ENCODE measurements at regions not wholly inside any gene's neighbourhood (a gene's known extent, or its start where the extent isn't known, plus 50 kb on each side); places are given as distances from the start of the nearest gene placed in this dataset.
"Not testable (repeated sequence)": the region's sequence is repeated elsewhere in the genome, so short reads cannot be mapped to it uniquely, and the experiment has no call there.

DNA sequence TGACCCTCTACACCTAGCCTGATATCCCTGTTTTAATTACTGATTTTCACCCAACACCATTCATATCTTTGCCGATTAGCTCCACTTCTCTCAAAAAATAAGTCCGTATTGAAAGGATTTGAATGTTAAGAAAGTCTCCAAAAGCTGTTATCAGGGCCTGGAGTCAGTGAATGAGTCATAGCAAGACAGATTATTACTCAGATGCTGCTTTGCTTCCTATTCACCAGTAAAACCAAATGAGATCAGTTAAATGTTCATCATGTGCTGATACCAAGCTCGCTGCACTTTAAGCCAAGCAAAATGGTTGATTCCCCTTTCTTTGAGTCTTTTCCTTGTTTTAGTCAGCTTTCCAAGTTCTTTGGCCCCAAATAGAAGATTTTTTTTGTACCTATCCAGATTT is 228.4 kb downstream of the FAT3 start:
- 37 to 47% methylated on average over 3 of the region's 3 CpGs for WGBS, 2 donors
- no peaks in the 10 kb centered on the region for H3K36me3 ChIP-seq (ENCODE audit: control insufficient read depth in 1 of 2, insufficient read depth in 2 of 2, low read length in 1 of 2)

DNA sequence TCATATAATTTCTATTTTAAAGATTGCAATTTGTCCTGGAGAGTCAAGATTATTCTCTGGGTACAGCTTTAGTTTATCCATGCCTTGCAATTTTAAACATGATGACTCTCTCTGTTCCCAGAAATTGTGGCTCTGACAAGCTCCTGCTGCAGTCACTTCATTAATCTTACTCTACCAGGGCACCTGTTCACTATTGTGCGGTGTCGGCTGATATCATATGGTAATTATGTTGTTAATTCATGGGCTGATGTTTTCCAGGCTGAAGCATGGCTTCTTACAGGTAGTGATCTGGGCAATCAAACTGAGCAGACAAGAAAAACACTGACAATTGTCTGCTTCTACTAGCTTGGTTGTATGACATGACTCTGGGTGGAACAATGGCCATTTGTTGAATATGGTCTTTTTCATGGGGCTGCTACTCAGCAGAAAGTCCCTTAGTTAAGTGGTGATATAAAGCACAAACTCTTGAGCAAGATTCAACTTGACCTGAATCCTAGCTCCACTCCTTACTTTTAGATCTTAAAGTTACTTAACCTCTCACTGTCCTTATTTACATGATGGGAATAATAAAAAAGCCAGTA is 230.7 kb downstream of the FAT3 start:
- DNase-seq (no peak), ATAC-seq (ENCODE audit: low FRiP score) (no peak)
- no peaks in the 10 kb centered on the region for H3K36me3 ChIP-seq (ENCODE audit: control insufficient read depth in 1 of 2, insufficient read depth in 2 of 2, low read length in 1 of 2)
- no peaks in the 10 kb centered on the region for H3K27me3 ChIP-seq (ENCODE audit: control insufficient read depth in 1 of 2, insufficient read depth in 2 of 2, low read length in 1 of 2)
- intact Hi-C loops (cut with DNase I): no loop called here
- no peak overlapping the region for H3K4me3 ChIP-seq (ENCODE audit: low read length in 2 of 2)
- H3K27ac ChIP-seq (ENCODE audit: low read depth in 1 of 2, low read length in 2 of 2): no peak overlapping the region
- no peaks in the 10 kb centered on the region for H3K4me1 ChIP-seq (ENCODE audit: control insufficient read depth in 1 of 2, insufficient read depth in 2 of 2, low read length in 2 of 2)
- 94 to 100% methylated on average over 2 of the region's 2 CpGs for WGBS, 2 donors
- H3K9me3 ChIP-seq (ENCODE audit: control insufficient read depth, low read length): no peaks in the 10 kb centered on the region

More for the DNA sequence above, 228.4 kb downstream of the FAT3 start:
- intact Hi-C loops (cut with DNase I): no loop called here
- ATAC-seq (ENCODE audit: low FRiP score) (no peak), DNase-seq (no peak)
- no peaks in the 10 kb centered on the region for H3K27me3 ChIP-seq (ENCODE audit: control insufficient read depth in 1 of 2, insufficient read depth in 2 of 2, low read length in 1 of 2)
- H3K27ac ChIP-seq (ENCODE audit: low read depth in 1 of 2, low read length in 2 of 2): no peak overlapping the region
- no peaks in the 10 kb centered on the region for H3K9me3 ChIP-seq (ENCODE audit: control insufficient read depth, low read length)
- H3K4me3 ChIP-seq (ENCODE audit: low read length in 2 of 2): no peak overlapping the region
- peaks cover 0 to 4% of the 10 kb centered on the region in 2 donors for H3K4me1 ChIP-seq (ENCODE audit: control insufficient read depth in 1 of 2, insufficient read depth in 2 of 2, low read length in 2 of 2)

DNA sequence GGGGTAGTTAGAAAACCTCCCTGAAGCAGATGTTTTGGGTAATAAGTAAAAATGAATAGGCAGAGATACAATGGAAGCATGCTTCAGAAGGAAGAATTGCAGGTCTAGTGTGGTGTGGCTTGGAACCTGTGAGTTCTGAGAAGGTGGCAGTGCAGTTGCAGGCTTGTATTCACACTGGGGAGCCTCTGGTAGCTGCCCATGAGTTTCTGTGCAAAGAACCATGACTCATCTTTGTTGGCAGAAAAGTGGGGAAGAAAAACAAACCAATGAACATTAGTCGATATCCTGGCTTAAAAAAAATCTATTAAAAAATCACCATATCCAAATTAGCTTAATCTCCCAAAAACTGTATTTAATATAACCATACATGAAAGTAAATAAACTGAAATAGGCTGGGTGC is 232.6 kb downstream of the FAT3 start:
- intact Hi-C loops (cut with DNase I): no loop called here
- Histone ChIP-seq H3K4me3 (ENCODE audit: low read length in 2 of 2) (no peak overlapping the region), H3K27me3 (ENCODE audit: control insufficient read depth in 1 of 2, insufficient read depth in 2 of 2, low read length in 1 of 2) (no peaks in the 10 kb centered on the region), H3K36me3 (ENCODE audit: control insufficient read depth in 1 of 2, insufficient read depth in 2 of 2, low read length in 1 of 2) (no peaks in the 10 kb centered on the region), H3K27ac (ENCODE audit: low read depth in 1 of 2, low read length in 2 of 2) (no peak overlapping the region), H3K4me1 (ENCODE audit: control insufficient read depth in 1 of 2, insufficient read depth in 2 of 2, low read length in 2 of 2) (no peaks in the 10 kb centered on the region), H3K9me3 (ENCODE audit: control insufficient read depth, low read length) (no peaks in the 10 kb centered on the region)
- no peak for ATAC-seq (ENCODE audit: low FRiP score)
- WGBS, 2 donors: 4 to 6% methylated on average over 1 of the region's 1 CpG
- no peak for DNase-seq

DNA sequence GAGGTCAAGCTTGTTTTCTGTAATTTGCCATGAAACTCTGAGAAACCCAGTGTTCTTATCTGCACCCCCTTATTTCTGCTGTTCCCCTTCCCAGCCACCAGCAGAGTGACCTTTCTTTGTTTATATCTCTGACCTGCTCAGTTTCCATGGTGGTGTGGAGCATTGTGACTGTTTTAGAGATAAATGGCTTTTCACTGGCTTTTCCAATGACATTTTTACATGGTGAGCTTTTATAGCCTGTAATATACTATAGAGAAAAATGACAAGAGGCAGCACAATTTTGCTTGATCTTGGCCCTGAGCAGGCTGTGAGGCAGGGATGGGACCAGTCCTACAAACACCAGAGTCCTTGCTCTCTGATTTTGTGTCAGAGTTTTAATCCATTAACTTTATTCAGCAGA is 233.9 kb downstream of the FAT3 start:
- no peaks in the 10 kb centered on the region for H3K9me3 ChIP-seq (ENCODE audit: control insufficient read depth, low read length)
- DNase-seq (no peak), ATAC-seq (ENCODE audit: low FRiP score) (no peak)
- intact Hi-C loops (cut with DNase I): no loop called here
- peaks cover 0 to 2% of the 10 kb centered on the region in 2 donors for H3K4me1 ChIP-seq (ENCODE audit: control insufficient read depth in 1 of 2, insufficient read depth in 2 of 2, low read length in 2 of 2)
- no peaks in the 10 kb centered on the region for H3K27me3 ChIP-seq (ENCODE audit: control insufficient read depth in 1 of 2, insufficient read depth in 2 of 2, low read length in 1 of 2)
- H3K27ac ChIP-seq (ENCODE audit: low read depth in 1 of 2, low read length in 2 of 2): no peak overlapping the region
- H3K4me3 ChIP-seq (ENCODE audit: low read length in 2 of 2): no peak overlapping the region
- H3K36me3 ChIP-seq (ENCODE audit: control insufficient read depth in 1 of 2, insufficient read depth in 2 of 2, low read length in 1 of 2): no peaks in the 10 kb centered on the region

DNA sequence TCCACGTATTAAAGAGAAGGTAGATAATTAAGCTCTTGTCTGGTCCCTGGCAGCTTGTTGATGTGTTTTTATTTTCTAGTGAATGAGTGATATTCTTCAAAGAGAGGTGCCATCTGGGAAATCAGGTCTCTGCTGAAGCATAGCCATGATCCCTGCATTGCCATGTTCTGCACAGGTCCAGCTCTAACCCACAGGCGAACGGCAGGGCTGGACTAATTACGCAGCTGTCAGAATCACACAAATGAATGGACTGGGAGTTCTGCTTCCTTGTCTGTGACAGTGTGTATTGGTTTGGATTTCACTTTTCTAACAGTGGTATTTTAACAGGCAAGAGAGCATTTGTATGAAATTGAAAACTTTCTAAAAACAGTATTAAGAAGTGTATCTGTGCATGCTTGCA is 235.6 kb downstream of the FAT3 start:
- Histone ChIP-seq H3K4me1 (ENCODE audit: control insufficient read depth in 1 of 2, insufficient read depth in 2 of 2, low read length in 2 of 2) (peaks cover 0 to 2% of the 10 kb centered on the region in 2 donors), H3K27me3 (ENCODE audit: control insufficient read depth in 1 of 2, insufficient read depth in 2 of 2, low read length in 1 of 2) (no peaks in the 10 kb centered on the region), H3K9me3 (ENCODE audit: control insufficient read depth, low read length) (no peaks in the 10 kb centered on the region), H3K36me3 (ENCODE audit: control insufficient read depth in 1 of 2, insufficient read depth in 2 of 2, low read length in 1 of 2) (no peaks in the 10 kb centered on the region), H3K27ac (ENCODE audit: low read depth in 1 of 2, low read length in 2 of 2) (no peak overlapping the region), H3K4me3 (ENCODE audit: low read length in 2 of 2) (no peak overlapping the region)
- intact Hi-C loops (cut with DNase I): no loop called here
- WGBS, 2 donors: 82 to 85% methylated on average over 4 of the region's 4 CpGs
- DNase-seq (no peak), ATAC-seq (ENCODE audit: low FRiP score) (no peak)

DNA sequence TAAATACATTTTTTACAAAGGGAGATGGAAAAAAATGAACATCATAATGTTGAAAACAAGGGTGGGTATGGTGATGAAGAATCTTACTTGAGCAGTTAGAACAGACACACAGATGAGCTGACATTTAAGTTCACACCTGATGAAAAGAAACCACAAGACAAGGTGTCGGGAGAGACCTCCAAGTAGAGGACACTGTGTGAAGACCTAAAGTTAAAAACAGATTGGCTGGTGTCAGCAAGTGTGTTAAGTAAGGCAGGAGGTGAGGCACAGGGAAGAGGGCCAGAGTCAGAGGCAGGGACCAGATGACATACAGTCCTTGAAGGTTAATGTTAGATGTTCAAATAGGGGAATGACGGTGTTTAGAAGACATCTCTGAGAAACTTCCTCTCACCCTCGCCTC is 236.8 kb downstream of the FAT3 start:
- Histone ChIP-seq H3K27ac (ENCODE audit: low read depth in 1 of 2, low read length in 2 of 2) (no peak overlapping the region), H3K4me3 (ENCODE audit: low read length in 2 of 2) (no peak overlapping the region), H3K9me3 (ENCODE audit: control insufficient read depth, low read length) (no peaks in the 10 kb centered on the region), H3K36me3 (ENCODE audit: control insufficient read depth in 1 of 2, insufficient read depth in 2 of 2, low read length in 1 of 2) (no peaks in the 10 kb centered on the region), H3K4me1 (ENCODE audit: control insufficient read depth in 1 of 2, insufficient read depth in 2 of 2, low read length in 2 of 2) (peaks cover 0 to 2% of the 10 kb centered on the region in 2 donors), H3K27me3 (ENCODE audit: control insufficient read depth in 1 of 2, insufficient read depth in 2 of 2, low read length in 1 of 2) (no peaks in the 10 kb centered on the region)
- intact Hi-C loops (cut with DNase I): no loop called here
- WGBS, 2 donors: 95 to 99% methylated on average over 3 of the region's 3 CpGs
- ATAC-seq (ENCODE audit: low FRiP score) (no peak), DNase-seq (no peak)

DNA sequence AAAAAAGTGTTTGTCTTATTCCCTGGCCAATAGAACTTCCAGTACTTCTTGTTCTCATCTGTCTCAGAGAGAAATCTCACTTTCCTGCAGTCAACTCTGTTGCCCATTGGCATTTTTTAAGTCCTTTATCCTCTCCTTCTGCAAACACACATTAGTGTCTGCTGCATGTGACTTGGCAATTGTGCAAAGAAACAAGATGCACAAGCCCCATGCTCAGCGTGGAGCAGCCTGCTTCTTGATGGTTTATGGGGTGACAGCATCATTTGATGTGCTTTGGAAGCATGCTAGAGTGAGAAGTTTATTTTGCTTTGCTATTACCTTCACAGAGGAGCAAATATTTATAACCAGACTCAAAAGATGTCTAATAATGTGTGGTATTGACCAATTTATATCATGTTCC is 238.2 kb downstream of the FAT3 start:
- Histone ChIP-seq H3K4me3 (ENCODE audit: low read length in 2 of 2) (no peak overlapping the region), H3K27me3 (ENCODE audit: control insufficient read depth in 1 of 2, insufficient read depth in 2 of 2, low read length in 1 of 2) (no peaks in the 10 kb centered on the region), H3K27ac (ENCODE audit: low read depth in 1 of 2, low read length in 2 of 2) (no peak overlapping the region), H3K9me3 (ENCODE audit: control insufficient read depth, low read length) (no peaks in the 10 kb centered on the region), H3K4me1 (ENCODE audit: control insufficient read depth in 1 of 2, insufficient read depth in 2 of 2, low read length in 2 of 2) (peaks cover 0 to 2% of the 10 kb centered on the region in 2 donors), H3K36me3 (ENCODE audit: control insufficient read depth in 1 of 2, insufficient read depth in 2 of 2, low read length in 1 of 2) (no peaks in the 10 kb centered on the region)
- 75 to 83% methylated on average over 1 of the region's 1 CpG for whole genome bisulfite sequencing, 2 donors
- DNase-seq (no peak), ATAC-seq (ENCODE audit: low FRiP score) (no peak)
- intact Hi-C loops (cut with DNase I): no loop called here

DNA sequence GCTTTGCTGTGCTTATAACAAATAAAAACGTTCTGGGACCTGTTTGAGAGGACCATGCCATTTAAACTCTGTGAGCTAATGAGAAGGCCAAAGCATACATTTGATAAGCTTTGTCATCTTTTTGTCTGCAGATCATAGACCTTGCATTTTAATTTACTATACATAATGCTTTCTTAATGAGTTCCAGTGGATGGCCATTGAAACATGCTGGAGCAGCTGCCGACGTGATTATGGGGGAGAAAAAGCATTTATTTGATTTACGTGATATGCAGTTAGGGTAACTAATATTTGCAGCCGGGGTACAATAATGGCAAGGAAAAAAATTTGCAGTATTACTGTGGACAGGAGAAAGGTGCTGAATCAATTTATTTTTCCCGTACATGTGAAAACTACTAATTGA is 240.2 kb downstream of the FAT3 start:
- H3K4me3 ChIP-seq (ENCODE audit: low read length in 2 of 2): no peak overlapping the region
- no peaks in the 10 kb centered on the region for H3K36me3 ChIP-seq (ENCODE audit: control insufficient read depth in 1 of 2, insufficient read depth in 2 of 2, low read length in 1 of 2)
- no peaks in the 10 kb centered on the region for H3K9me3 ChIP-seq (ENCODE audit: control insufficient read depth, low read length)
- H3K27me3 ChIP-seq (ENCODE audit: control insufficient read depth in 1 of 2, insufficient read depth in 2 of 2, low read length in 1 of 2): no peaks in the 10 kb centered on the region
- H3K4me1 ChIP-seq (ENCODE audit: control insufficient read depth in 1 of 2, insufficient read depth in 2 of 2, low read length in 2 of 2): peaks cover 0 to 2% of the 10 kb centered on the region in 2 donors
- intact Hi-C loops (cut with DNase I): no loop called here
- H3K27ac ChIP-seq (ENCODE audit: low read depth in 1 of 2, low read length in 2 of 2): no peak overlapping the region
- DNase-seq (no peak), ATAC-seq (ENCODE audit: low FRiP score) (no peak)
- 52 to 59% methylated on average over 6 of the region's 6 CpGs for WGBS, 2 donors

DNA sequence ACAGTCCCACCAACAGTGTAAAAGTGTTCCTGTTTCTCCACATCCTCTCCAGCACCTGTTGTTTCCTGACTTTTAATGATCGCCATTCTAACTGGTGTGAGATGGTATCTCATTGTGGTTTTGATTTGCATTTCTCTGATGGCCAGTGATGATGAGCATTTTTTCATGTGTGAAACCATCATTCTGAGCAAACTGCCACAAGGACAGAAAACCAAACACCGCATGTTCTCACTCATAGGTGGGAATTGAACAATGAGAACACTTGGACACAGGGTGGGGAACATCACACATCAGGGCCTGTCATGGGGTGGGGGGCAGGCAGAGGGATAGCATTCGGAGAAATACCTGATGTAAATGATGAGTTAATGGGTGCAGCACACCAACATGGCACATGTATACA is 240.8 kb downstream of the FAT3 start:
- DNase-seq; H3K4me3 ChIP-seq (ENCODE audit: low read length in 2 of 2); intact Hi-C loops (cut with DNase I); H3K9me3 ChIP-seq (ENCODE audit: control insufficient read depth, low read length); H3K4me1 ChIP-seq (ENCODE audit: control insufficient read depth in 1 of 2, insufficient read depth in 2 of 2, low read length in 2 of 2); ATAC-seq (ENCODE audit: low FRiP score); H3K27me3 ChIP-seq (ENCODE audit: control insufficient read depth in 1 of 2, insufficient read depth in 2 of 2, low read length in 1 of 2); H3K27ac ChIP-seq (ENCODE audit: low read depth in 1 of 2, low read length in 2 of 2); H3K36me3 ChIP-seq (ENCODE audit: control insufficient read depth in 1 of 2, insufficient read depth in 2 of 2, low read length in 1 of 2): not testable (repeated sequence)
- WGBS, 2 donors: 94 to 96% methylated on average over 2 of the region's 3 CpGs
